DMS53 treated with DMSO at 0.1 percent for 48 hours (cell line): ENCODE measurements at regions not wholly inside any gene's neighbourhood (a gene's known extent, or its start where the extent isn't known, plus 50 kb on each side); places are given as distances from the start of the nearest gene placed in this dataset.

Source experiments
- DNase-seq: peaks from one replicate; lab custom pipeline; 2025; ENCODE audit not compliant: unreplicated experiment; lab: John Stamatoyannopoulos, UW

DNA sequence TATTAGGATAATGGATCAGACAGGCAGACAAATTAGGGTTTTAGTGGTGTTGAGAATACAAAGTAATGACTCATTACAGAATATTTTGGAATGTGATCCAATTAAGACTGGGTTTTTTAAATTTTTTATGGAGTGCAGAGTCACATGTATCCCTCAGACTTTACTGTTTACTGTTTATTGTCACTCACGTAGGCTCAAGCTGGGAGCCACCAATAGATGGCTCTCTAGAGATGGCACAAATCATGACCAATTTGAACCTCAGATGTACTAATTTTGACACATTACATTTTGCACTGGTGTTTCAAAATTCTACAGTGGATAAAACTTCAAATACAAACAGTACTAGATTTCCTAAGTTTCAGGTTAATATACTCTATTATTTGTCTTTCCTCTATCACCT lies 53.6 kb upstream of the ANO3 start:
- no peak for DNase-seq
